Pancreas (tissue), 10 donors: ENCODE measurements at regions not wholly inside any gene's neighbourhood (a gene's known extent, or its start where the extent isn't known, plus 50 kb on each side); places are given as distances from the start of the nearest gene placed in this dataset.
"Not testable (repeated sequence)": the region's sequence is repeated elsewhere in the genome, so short reads cannot be mapped to it uniquely, and the experiment has no call there.

Experiments used
- ATAC-seq, 4 donors: fragments of 200-7000 bp; cut with Tn5 transposase; one replicate each; pipeline versions ENCODE4 v1.8.0 to v1.9.1; 2020; ENCODE audit warnings: mild to moderate bottlenecking in 4 of 4, moderate library complexity in 4 of 4
- DNase-seq, 6 donors: peaks; one replicate each; pipeline ENCODE4 v3.0.0-alpha.2; 2020
- FAIRE-seq: peaks from 2 replicates; lab custom pipeline; 2012; peaks lifted over from hg19 to GRCh38; lab: Jason Lieb, UNC
- H3K27ac ChIP-seq, 4 donors: fragments of 200-600 bp; sonication (generic); 1 replicate in 3 of 4; 2 replicates in 1 of 4; pipeline versions ENCODE4 v1.5.0 to v1.8.0; 2020
- H3K27me3 ChIP-seq, 4 donors: fragments of 200-600 bp; one replicate each; pipeline ENCODE4 v1.8.0; 2021
- H3K36me3 ChIP-seq, 3 donors: fragments of 200-600 bp; sonication (generic) in 1 of 3; one replicate each; pipeline versions ENCODE4 v1.5.0 to v1.8.0; 2020 to 2021
- H3K4me1 ChIP-seq, 3 donors: fragments of 200-600 bp; one replicate each; pipeline ENCODE4 v1.8.0; 2021
- H3K4me3 ChIP-seq, 4 donors: fragments of 200-600 bp; sonication (generic) in 2 of 4; one replicate each; pipeline versions ENCODE4 v1.5.0 to v1.8.0; 2020 to 2021
- H3K9me3 ChIP-seq, 4 donors: fragments of 200-600 bp; one replicate each; pipeline ENCODE4 v1.8.0; 2021
- WGBS, 2 donors: extraction: QIAGEN DNeasy Blood & Tissue Kit; methylation state at CpG; one replicate each; pipeline ENCODE4 v1.1.7; 2013; 5-methylcytosine and 5-hydroxymethylcytosine counted together
- intact Hi-C, 3 donors: fragments of 100-400 bp; cut with DNase I; formaldehyde crosslinking; loops; one replicate each; pipeline versions ENCODE4 v1.11.1 to v1.14.2; 2022
- donor health status: healthy with polysubstance abuse.
- donor health status: DM: no; HTN: no; CAD: no; lungs with moderate emphysema.
- donor health status: DM: no; HTN: no; CAD: no.
- donor health status: control.
- donor health status: control.
- donor health status: Bipolar disorder and iron deficiency.
- donor health status: DM: yes; HTN: yes; CAD: no.
- donor health status: DM: no; HTN: no; CAD: no.
- donor health status: DM: no; HTN: no; CAD: no.
- donor health status: DM: yes; HTN: yes; CAD: no.

- H3K27ac ChIP-seq, H3K27me3 ChIP-seq, DNase-seq, H3K4me3 ChIP-seq, ATAC-seq, FAIRE-seq, H3K4me1 ChIP-seq, intact Hi-C loops, H3K36me3 ChIP-seq, H3K9me3 ChIP-seq: not testable (repeated sequence)
- 95 to 100% methylated on average over 1 to 2 of the region's 4 CpGs for WGBS, 2 donors
These were observed 176.3 kb upstream of the SPATA31A3 start for GRCh38 chr9:67168530-67169157.

GRCh38 chr9:67166335-67166734, 174.0 kb upstream of the SPATA31A3 start:
- DNase-seq, H3K9me3 ChIP-seq, H3K4me3 ChIP-seq, FAIRE-seq, intact Hi-C loops, H3K36me3 ChIP-seq, H3K27me3 ChIP-seq, H3K27ac ChIP-seq, H3K4me1 ChIP-seq, ATAC-seq: not testable (repeated sequence)

DNA sequence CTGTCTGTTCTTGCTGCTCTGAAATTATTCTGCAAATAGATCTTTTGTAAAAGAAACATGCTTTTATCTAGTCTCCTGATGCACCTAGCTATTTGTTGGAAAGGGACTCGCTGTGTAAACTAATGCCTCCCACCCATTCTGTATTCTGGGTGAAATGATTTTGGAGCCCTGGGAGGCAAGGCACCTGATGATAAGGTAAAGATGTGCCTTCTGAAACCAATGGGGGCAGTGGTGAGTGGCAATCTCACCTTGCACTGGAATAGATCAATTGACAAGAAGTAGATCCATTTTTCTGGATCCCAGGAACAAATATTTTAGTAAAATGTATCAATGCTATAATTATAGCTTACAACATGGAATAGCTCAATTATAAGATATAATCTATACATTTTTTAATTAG, 170.5 kb upstream of the SPATA31A3 start:
- H3K4me1 ChIP-seq, H3K4me3 ChIP-seq, H3K27ac ChIP-seq, FAIRE-seq, H3K36me3 ChIP-seq, intact Hi-C loops, H3K27me3 ChIP-seq, ATAC-seq, DNase-seq, H3K9me3 ChIP-seq: not testable (repeated sequence)
- WGBS, 2 donors: no CpG with 5 or more reads among the region's 1 CpG

DNA sequence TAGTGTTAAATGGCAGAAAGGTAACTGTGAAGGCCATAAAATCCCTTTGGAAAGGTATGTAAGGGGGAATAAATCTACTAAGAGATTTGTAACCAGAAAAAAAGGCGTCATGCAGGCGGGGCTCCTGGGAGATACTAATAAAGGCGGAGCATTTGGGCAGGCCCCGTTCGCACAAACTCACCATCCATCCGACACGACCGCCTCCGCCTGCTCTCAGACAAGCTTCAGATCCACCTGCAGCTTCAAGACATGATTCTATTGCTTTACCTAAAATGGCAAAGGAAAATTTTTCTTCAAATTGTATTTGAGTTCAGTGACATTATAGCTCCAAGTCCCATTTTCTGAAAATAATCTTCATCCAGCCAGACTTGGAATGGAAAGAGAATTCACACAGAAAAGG, 162.9 kb upstream of the SPATA31A3 start:
- ATAC-seq, FAIRE-seq, intact Hi-C loops, H3K9me3 ChIP-seq, H3K27ac ChIP-seq, H3K27me3 ChIP-seq, DNase-seq, H3K4me1 ChIP-seq, H3K36me3 ChIP-seq, H3K4me3 ChIP-seq: not testable (repeated sequence)
- WGBS, 2 donors: 91% methylated on average over 6 to 7 of the region's 9 CpGs

- H3K27me3 ChIP-seq, H3K36me3 ChIP-seq, intact Hi-C loops, H3K27ac ChIP-seq, DNase-seq, ATAC-seq, H3K4me3 ChIP-seq, H3K9me3 ChIP-seq, H3K4me1 ChIP-seq, FAIRE-seq: not testable (repeated sequence)
- WGBS, 2 donors: no CpG with 5 or more reads among the region's 3 CpGs
These were observed 161.2 kb upstream of the SPATA31A3 start for GRCh38 chr9:67153501-67153900.

DNA sequence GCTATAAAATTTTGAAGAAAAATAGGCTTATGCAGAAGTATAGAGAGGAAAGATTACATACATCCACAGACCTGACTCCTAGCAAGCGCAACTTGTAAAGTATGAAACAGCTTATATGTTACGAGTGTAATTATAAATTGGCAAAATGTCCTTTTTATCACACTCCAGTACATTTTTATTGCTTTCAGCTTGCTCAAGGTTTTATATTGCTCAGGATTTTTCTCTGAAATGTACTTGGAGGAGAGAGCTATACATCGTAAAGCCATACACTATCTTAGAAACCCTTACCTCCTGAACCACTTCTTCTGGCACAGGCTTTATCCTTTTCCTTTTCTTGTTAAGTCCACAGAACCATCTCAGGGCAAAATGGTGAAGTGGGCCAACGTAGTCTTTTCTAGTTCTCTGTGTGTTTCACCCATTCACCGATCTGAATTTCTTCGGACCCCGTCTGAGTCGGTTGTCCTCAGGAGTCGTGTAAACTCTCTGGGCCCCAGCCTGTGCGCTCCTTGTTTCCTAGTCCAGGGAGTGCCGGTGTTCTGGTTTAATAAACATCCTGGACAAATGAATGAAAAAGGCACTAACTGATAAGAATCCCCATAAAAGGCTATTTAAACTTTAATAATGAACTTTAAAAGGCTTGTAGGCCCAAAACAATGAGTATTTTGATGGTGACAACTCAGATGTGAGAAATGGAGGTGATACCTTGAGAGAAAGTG, 150.2 kb upstream of the SPATA31A3 start:
- H3K27me3 ChIP-seq, H3K9me3 ChIP-seq, ATAC-seq, H3K27ac ChIP-seq, DNase-seq, H3K36me3 ChIP-seq, intact Hi-C loops, H3K4me3 ChIP-seq, H3K4me1 ChIP-seq, FAIRE-seq: not testable (repeated sequence)
- WGBS, 2 donors: 80 to 87% methylated on average over 5 to 8 of the region's 11 CpGs

DNA sequence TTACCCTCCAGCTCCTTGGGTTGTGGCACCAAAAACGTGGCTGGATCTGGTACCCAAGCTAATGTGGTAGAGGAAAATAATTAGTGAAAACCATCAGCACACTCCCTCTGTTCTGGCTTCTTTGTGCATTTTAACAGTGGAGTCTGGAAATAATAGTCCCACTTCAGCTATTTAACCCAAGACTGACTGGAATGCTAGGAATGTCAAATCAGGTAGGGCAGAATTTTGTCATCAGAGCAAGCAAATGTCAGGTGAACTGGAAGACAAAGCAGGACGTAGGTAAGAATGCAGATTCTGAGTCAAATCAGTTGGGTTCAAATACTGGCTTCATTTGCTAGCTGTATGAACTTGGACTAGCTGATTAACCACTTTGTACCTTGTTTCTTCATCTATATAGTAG, 144.0 kb upstream of the SPATA31A3 start:
- intact Hi-C loops, H3K9me3 ChIP-seq, H3K36me3 ChIP-seq, DNase-seq, H3K27me3 ChIP-seq, H3K4me3 ChIP-seq, H3K4me1 ChIP-seq, H3K27ac ChIP-seq, FAIRE-seq, ATAC-seq: not testable (repeated sequence)
- WGBS, 2 donors: no CpG with 5 or more reads among the region's 2 CpGs

DNA sequence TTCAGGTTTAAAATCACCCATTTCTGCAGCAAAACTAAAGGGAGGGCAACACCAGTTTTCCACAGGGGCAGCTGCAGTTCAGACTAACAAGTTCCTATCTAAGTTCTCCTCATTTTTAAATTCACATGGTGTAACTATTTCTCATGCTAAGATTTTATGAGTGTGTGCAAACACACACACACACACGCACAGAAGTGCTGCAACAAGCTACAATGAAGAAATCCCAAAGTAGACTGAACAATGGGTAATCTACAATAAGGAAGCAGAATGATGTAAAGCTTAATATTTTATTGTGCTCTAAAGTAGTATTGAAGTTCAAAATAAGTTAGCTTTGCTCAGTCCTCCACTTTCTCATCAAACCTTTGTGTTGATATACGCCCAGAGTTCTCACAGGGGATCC, 140.8 kb upstream of the SPATA31A3 start:
- H3K27ac ChIP-seq, FAIRE-seq, DNase-seq, ATAC-seq, H3K36me3 ChIP-seq, H3K4me3 ChIP-seq, intact Hi-C loops, H3K4me1 ChIP-seq, H3K9me3 ChIP-seq, H3K27me3 ChIP-seq: not testable (repeated sequence)
- WGBS, 2 donors: 71 to 84% methylated on average over 1 of the region's 2 CpGs

DNA sequence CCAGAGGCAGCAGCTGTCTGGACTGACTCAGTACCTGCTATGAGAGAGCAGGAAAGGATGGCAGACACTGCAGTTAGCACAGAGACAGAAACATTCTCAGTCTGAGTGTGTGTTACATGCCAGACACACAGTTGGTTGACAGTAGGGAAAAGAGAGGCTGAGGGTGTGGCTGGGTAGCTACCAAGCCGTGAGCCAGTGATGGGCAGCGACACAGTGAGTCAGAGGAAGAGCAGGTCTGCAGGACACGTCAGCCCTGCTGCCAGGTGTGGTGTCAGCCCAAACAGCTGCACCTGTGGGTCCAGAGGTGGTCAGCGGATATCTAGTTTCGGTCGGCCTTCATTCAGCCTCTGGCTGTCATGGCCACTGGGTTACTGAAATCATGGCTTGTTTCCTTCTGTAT, 124.4 kb upstream of the SPATA31A3 start:
- ATAC-seq, H3K9me3 ChIP-seq, H3K27me3 ChIP-seq, DNase-seq, H3K27ac ChIP-seq, H3K4me3 ChIP-seq, H3K36me3 ChIP-seq, FAIRE-seq, H3K4me1 ChIP-seq, intact Hi-C loops: not testable (repeated sequence)
- WGBS, 2 donors: no CpG with 5 or more reads among the region's 6 CpGs

GRCh38 chr9:67112148-67112547, 119.8 kb upstream of the SPATA31A3 start:
- ATAC-seq, DNase-seq, H3K9me3 ChIP-seq, intact Hi-C loops, H3K4me1 ChIP-seq, H3K36me3 ChIP-seq, H3K27ac ChIP-seq, FAIRE-seq, H3K27me3 ChIP-seq, H3K4me3 ChIP-seq: not testable (repeated sequence)
- 71% methylated on average over 4 of the region's 4 CpGs; no CpG with 5 or more reads in 1 of the 2 donors for WGBS, 2 donors

GRCh38 chr9:67111733-67112132, 119.4 kb upstream of the SPATA31A3 start:
- FAIRE-seq, H3K4me1 ChIP-seq, intact Hi-C loops, H3K27me3 ChIP-seq, H3K36me3 ChIP-seq, H3K4me3 ChIP-seq, ATAC-seq, H3K9me3 ChIP-seq, DNase-seq, H3K27ac ChIP-seq: not testable (repeated sequence)
- WGBS, 2 donors: 70 to 82% methylated on average over 2 to 4 of the region's 5 CpGs

DNA sequence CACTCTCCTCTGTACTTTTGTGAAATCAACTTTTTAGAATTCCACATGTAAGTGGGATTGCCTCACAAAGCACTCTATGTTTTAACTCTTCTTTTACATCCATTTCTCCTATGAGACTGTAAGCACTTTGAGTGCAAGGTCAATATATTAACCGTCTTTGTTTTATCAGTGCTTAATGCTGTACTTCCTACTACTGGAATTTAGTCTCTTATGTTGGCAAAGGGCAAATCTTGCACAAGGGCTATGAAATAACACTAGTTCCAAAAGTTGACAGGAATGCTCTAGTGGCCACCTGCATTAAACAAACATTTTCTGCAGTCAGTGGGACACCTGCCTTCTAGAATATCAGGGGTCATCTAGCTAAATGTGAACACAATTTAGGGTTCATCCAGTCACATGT, 117.5 kb upstream of the SPATA31A3 start:
- WGBS, 2 donors: 11 to 25% methylated on average over 1 of the region's 1 CpG
- FAIRE-seq, H3K9me3 ChIP-seq, intact Hi-C loops, H3K4me1 ChIP-seq, H3K4me3 ChIP-seq, DNase-seq, H3K27ac ChIP-seq, ATAC-seq, H3K36me3 ChIP-seq, H3K27me3 ChIP-seq: not testable (repeated sequence)
